ENCODE measurements at regions not wholly inside any gene's neighbourhood (a gene's known extent, or its start where the extent isn't known, plus 50 kb on each side); places are given as distances from the start of the nearest gene placed in this dataset.

- no peak overlapping the region for H2AFZ ChIP-seq (ENCODE audit: low read depth)
- TF ChIP-seq EZH2phosphoT487 (IDR thresholded peaks at IDR 0.05; ENCODE audit: borderline replicate concordance, low read depth) (no peak), TEAD4 (IDR thresholded peaks at IDR 0.05; ENCODE audit: borderline replicate concordance, insufficient read depth) (no peak), POLR2AphosphoS5 (IDR thresholded peaks at IDR 0.05; ENCODE audit: low read depth, low read length) (no peak), RCOR1 (IDR thresholded peaks at IDR 0.05; ENCODE audit: low read length) (no peak), TCF12 (IDR thresholded peaks at IDR 0.05) (no peak), EP300 (IDR thresholded peaks at IDR 0.05; ENCODE audit: borderline replicate concordance in 1 of 2, low read depth in 1 of 2, low read length in 1 of 2) (no peak), MAX (IDR thresholded peaks at IDR 0.05; ENCODE audit: low read depth) (no peak), JUND (IDR thresholded peaks at IDR 0.05) (no peak), CTCF (IDR thresholded peaks at IDR 0.05) (no peak), REST (IDR thresholded peaks at IDR 0.05; ENCODE audit: low read depth, low read length) (no peak), RXRA (IDR thresholded peaks at IDR 0.05; ENCODE audit: borderline replicate concordance, low read depth) (no peak), MXI1 (IDR thresholded peaks at IDR 0.05; ENCODE audit: low read depth, low read length) (no peak), IRF3 (IDR thresholded peaks at IDR 0.05; ENCODE audit: low read depth, low read length) (no peak), SMC3 (IDR thresholded peaks at IDR 0.05; ENCODE audit: low read depth, low read length) (no peak), FOSL2 (IDR thresholded peaks at IDR 0.05; ENCODE audit: borderline replicate concordance, low read depth) (no peak)
- 93% methylated on average over 2 of the region's 2 CpGs for WGBS (ENCODE audit: low lambda C conversion rate)
These were observed 370.9 kb upstream of the SEMA3A start for GRCh38 chr7:84565345-84566074.

More at GRCh38 chr7:84565345-84566074, 370.9 kb upstream of the SEMA3A start:
- Histone ChIP-seq H3F3A (replicated peaks; ENCODE audit: insufficient read depth) (no peaks in the 10 kb centered on the region), H3K4me2 (no peak overlapping the region), H3K79me2 (ENCODE audit: insufficient read depth) (no peaks in the 10 kb centered on the region), H3K9ac (no peak overlapping the region), H3K27me3 (ENCODE audit: insufficient read depth) (no peaks in the 10 kb centered on the region), H3K27ac (ENCODE audit: low read depth in 2 of 2, low read length in 1 of 2) (no peak overlapping the region), H4K20me1 (ENCODE audit: insufficient read depth) (no peaks in the 10 kb centered on the region), H3K9me3 (no peaks in the 10 kb centered on the region), H3K4me3 (ENCODE audit: low read depth in 2 of 2, low read length in 1 of 2) (no peak overlapping the region), H3K4me1 (ENCODE audit: control insufficient read depth in 1 of 2, insufficient read depth in 2 of 2, low read depth in 1 of 2, low read length in 1 of 2) (peaks cover 0 to 7% of the 10 kb centered on the region in 2 experiments; a peak in 2 of 4 replicates), H3K36me3 (replicated peaks in 1 of 2; ENCODE audit: control insufficient read depth in 1 of 2, insufficient read depth in 2 of 2, low read length in 1 of 2) (no peaks in the 10 kb centered on the region), H3K9me2 (no peaks in the 10 kb centered on the region)
- CTCF ChIA-PET: no interaction called here
- POLR2A ChIA-PET: no interaction called here
- DNase-seq: no peak
